Lung (tissue), 11 donors: ENCODE measurements at regions not wholly inside any gene's neighbourhood (a gene's known extent, or its start where the extent isn't known, plus 50 kb on each side); places are given as distances from the start of the nearest gene placed in this dataset.

Experiments
- ATAC-seq: fragments of 200-7000 bp; cut with Tn5 transposase; one replicate; pipeline ENCODE4 v1.9.1; 2020; ENCODE audit warnings: moderate number of reproducible peaks; ENCODE audit not compliant: insufficient read depth, low FRiP score
- DNase-seq, 3 donors: peaks; one replicate each; pipeline ENCODE4 v3.0.0-alpha.2; 2013 to 2017
- H3K27ac ChIP-seq, 2 donors: one replicate each; pipeline ENCODE4 v1.5.1; 2013; ENCODE audit warnings: mild to moderate bottlenecking in 2 of 2, moderate library complexity in 2 of 2, control low read depth in 1 of 2, inconsistent platforms in 1 of 2, low read depth in 1 of 2, low read length in 1 of 2
- H3K27me3 ChIP-seq, 3 donors: one replicate each; pipeline ENCODE4 v1.5.1; 2013; ENCODE audit warnings: low read length in 2 of 3; ENCODE audit not compliant: control insufficient read depth in 3 of 3, insufficient read depth in 3 of 3
- H3K36me3 ChIP-seq, 4 donors: one replicate each; pipeline ENCODE4 v1.5.1; 2013; ENCODE audit warnings: low read length in 4 of 4, mild to moderate bottlenecking in 1 of 4, moderate library complexity in 1 of 4; ENCODE audit not compliant: control insufficient read depth in 4 of 4, insufficient read depth in 4 of 4
- H3K4me1 ChIP-seq, 5 donors: one replicate each; pipeline ENCODE4 v1.5.1; 2013; ENCODE audit warnings: low read length in 5 of 5, mild to moderate bottlenecking in 2 of 5, moderate library complexity in 1 of 5; ENCODE audit not compliant: control insufficient read depth in 5 of 5, insufficient read depth in 5 of 5
- H3K4me3 ChIP-seq: one replicate; pipeline ENCODE4 v1.5.1; 2013; ENCODE audit warnings: mild to moderate bottlenecking, control low read depth, moderate library complexity
- H3K9ac ChIP-seq, 2 donors: one replicate each; pipeline ENCODE4 v1.5.1; 2013; ENCODE audit warnings: low read length in 2 of 2, control low read depth in 1 of 2; ENCODE audit not compliant: insufficient read depth in 1 of 2
- H3K9me3 ChIP-seq, 4 donors: one replicate each; pipeline ENCODE4 v1.5.1; 2013; ENCODE audit warnings: low read length in 3 of 4, mild to moderate bottlenecking in 1 of 4, moderate library complexity in 1 of 4; ENCODE audit not compliant: control insufficient read depth in 4 of 4, insufficient read depth in 3 of 4
- CTCF ChIP-seq: IDR thresholded peaks from 2 replicates; pipeline ENCODE4 v1.5.1; 2012; ENCODE audit warnings: mild to moderate bottlenecking; ENCODE audit errors: control extremely low read depth, extremely low read depth
- WGBS, 2 donors: extraction: QIAGEN DNeasy Blood & Tissue Kit; methylation state at CpG; one replicate each; pipeline ENCODE4 v1.1.7; 2013; 5-methylcytosine and 5-hydroxymethylcytosine counted together
- donor health status: control.
- donor health status: control.
- donor health status: Bipolar disorder and iron deficiency.
- donor health status: healthy.
- donor health status: DM: yes; HTN: yes; CAD: no.

DNA sequence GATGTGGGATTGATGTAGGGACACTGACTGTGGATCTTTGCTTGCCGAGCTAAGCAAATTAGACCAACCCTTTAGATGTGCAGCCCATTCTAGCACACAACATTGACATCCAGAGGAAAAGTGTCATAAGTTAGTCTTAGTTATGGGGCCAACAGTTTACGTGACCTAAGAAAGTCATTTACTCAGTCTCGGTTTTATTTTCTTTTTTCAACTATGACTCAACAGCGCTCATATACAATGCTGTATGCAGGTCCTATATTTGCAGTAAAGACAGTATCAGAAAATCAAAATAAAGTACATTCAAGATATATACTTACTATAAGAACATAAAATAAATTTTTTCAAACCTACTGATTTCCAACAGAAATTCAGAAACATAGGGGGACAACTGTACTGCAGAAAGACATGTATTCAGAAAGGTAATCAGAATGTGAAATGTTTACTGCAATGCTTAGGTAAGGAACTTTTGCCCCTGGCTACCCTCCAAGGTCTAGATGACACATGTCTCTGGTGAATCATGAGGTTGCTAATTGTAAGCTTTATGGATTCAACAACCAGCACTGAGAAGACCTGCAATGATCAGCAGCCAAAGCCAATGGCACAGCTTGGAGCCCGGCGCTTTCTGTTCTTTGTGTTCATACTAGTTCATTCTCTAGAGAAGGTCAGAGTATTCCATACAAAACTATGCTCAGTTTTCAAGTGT lies 317.5 kb upstream of the CNTN6 start:
- no peaks in the 10 kb centered on the region for H3K27me3 ChIP-seq
- no peaks in the 10 kb centered on the region for H3K9me3 ChIP-seq
- H3K9ac ChIP-seq: no peak overlapping the region
- no peaks in the 10 kb centered on the region for H3K4me1 ChIP-seq
- WGBS, 2 donors: 92 to 95% methylated on average over 6 of the region's 6 CpGs
- no peak overlapping the region for H3K27ac ChIP-seq
- H3K36me3 ChIP-seq: no peaks in the 10 kb centered on the region
- no peak for ATAC-seq
- no peak overlapping the region for H3K4me3 ChIP-seq
- no peak for DNase-seq
- TF ChIP-seq CTCF: no peak

DNA sequence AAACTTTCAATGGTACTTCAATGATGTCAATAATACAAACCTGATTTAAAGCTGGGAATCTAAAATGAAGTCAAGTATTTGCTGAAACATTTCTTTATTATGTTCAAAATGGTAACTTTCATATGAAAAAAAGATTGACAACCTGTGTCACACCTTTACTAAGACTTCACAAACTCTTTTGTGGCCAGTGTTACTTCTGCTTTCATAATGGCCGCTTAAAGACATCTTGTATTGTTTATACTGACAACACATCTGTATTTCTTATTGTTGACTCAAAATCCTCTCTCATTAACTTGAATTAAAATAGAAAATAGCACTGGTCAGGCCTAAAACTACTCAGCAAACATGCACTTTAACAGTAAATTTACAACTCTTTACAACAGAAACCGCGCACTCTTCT lies 312.3 kb upstream of the CNTN6 start:
- H3K36me3 ChIP-seq: no peaks in the 10 kb centered on the region
- WGBS, 2 donors: 62 to 74% methylated on average over 3 of the region's 3 CpGs
- no peak overlapping the region for H3K4me3 ChIP-seq
- no peak overlapping the region for H3K27ac ChIP-seq
- no peak overlapping the region for H3K9ac ChIP-seq
- no peaks in the 10 kb centered on the region for H3K27me3 ChIP-seq
- DNase-seq: no peak
- H3K9me3 ChIP-seq: no peaks in the 10 kb centered on the region
- no peak for TF ChIP-seq CTCF
- ATAC-seq: no peak
- no peaks in the 10 kb centered on the region for H3K4me1 ChIP-seq

DNA sequence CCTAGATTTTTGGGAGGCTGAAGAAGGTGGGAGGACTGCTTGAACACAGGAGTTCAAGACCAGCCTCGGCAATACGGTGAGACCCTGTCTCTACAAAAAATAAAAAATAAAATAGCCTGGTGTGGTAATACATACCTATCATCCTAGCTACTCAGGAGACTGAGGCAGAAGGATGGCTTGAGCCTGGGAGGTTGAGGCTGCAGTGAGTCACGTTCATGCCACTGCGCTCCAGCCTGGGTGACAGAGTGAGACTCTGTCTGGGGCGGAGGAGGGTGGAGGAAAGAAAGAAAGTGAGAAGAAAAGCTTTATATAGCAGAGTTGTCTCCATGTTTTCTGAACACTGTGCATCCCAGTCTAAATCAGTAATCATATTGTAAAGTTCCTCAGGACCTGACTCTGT lies 301.4 kb upstream of the CNTN6 start:
- no peak for DNase-seq
- no peaks in the 10 kb centered on the region for H3K9me3 ChIP-seq
- no peaks in the 10 kb centered on the region for H3K36me3 ChIP-seq
- H3K4me1 ChIP-seq: no peaks in the 10 kb centered on the region
- TF ChIP-seq CTCF: no peak
- no peak overlapping the region for H3K9ac ChIP-seq
- 81 to 95% methylated on average over 5 of the region's 5 CpGs for WGBS, 2 donors
- no peaks in the 10 kb centered on the region for H3K27me3 ChIP-seq
- H3K4me3 ChIP-seq: no peak overlapping the region
- H3K27ac ChIP-seq: no peak overlapping the region
- ATAC-seq: no peak

DNA sequence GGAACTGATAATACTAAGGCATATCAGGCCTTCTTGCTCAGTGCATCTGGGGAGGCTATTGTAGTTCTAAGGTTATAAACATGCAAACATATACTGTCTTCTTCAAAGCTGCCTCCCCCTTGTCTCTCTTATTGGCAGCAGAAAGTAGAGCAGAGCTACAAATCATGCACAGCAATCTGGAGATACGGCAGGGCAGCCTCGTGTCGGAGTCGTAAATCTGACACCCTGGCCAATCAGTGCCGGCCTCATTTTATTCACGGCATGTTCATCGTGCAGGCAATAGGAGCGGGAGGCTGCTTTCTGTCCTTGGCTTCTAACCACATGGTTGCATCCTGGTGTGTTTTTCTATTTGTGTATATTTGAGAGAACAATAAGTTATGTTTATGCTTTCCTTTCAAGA lies 300.2 kb upstream of the CNTN6 start:
- TF ChIP-seq CTCF: no peak
- Histone ChIP-seq H3K27ac (no peak overlapping the region), H3K4me3 (no peak overlapping the region), H3K9me3 (no peaks in the 10 kb centered on the region), H3K4me1 (no peaks in the 10 kb centered on the region), H3K36me3 (no peaks in the 10 kb centered on the region), H3K9ac (no peak overlapping the region), H3K27me3 (no peaks in the 10 kb centered on the region)
- 86% methylated on average over 8 of the region's 8 CpGs for WGBS, 2 donors
- no peak for ATAC-seq
- DNase-seq: no peak
